ENCODE measurements at regions not wholly inside any gene's neighbourhood (a gene's known extent, or its start where the extent isn't known, plus 50 kb on each side); places are given as distances from the start of the nearest gene placed in this dataset.

- Histone ChIP-seq H3K9me3 (ENCODE audit: low read length) (no peaks in the 10 kb centered on the region), H3K79me2 (ENCODE audit: insufficient read depth, low read depth, low read length) (no peaks in the 10 kb centered on the region), H3K9me2 (ENCODE audit: insufficient read depth, low read length) (no peaks in the 10 kb centered on the region), H3K36me3 (ENCODE audit: insufficient read depth, low read length) (no peaks in the 10 kb centered on the region), H3K4me3 (ENCODE audit: low read depth, low read length, poor library complexity, severe bottlenecking) (no peak overlapping the region), H4K20me1 (ENCODE audit: insufficient read depth, low read length) (no peaks in the 10 kb centered on the region), H2AFZ (ENCODE audit: low read length) (no peak overlapping the region), H3K4me1 (ENCODE audit: insufficient read depth, low read length, poor library complexity, severe bottlenecking) (no peaks in the 10 kb centered on the region), H3K4me2 (ENCODE audit: low read length) (no peak overlapping the region), H3K27ac (ENCODE audit: low read depth, low read length, poor library complexity, severe bottlenecking) (no peak overlapping the region)
- ChIA-PET POLR2A (no interaction called here), CTCF (ENCODE audit: unreplicated experiment) (no interaction called here)
- TF ChIP-seq CTCF (conservative IDR thresholded peaks at IDR 0.05; ENCODE audit: low read length) (no peak), EZH2phosphoT487 (IDR thresholded peaks at IDR 0.05; ENCODE audit: borderline replicate concordance, low read depth, low read length) (no peak)
- no TSS peak for BruUV-seq (replicated peaks)
- no peak for DNase-seq (ENCODE audit: low spot score)
- intact Hi-C loops (cut with micrococcal nuclease; ENCODE audit: unreplicated experiment) = no loop called here
These were observed 94.0 kb downstream of the C1QL2 start for GRCh38 chr2:119064567-119064966.

GRCh38 chr2:119063177-119063576 lies 95.4 kb downstream of the C1QL2 start:
- CTCF ChIA-PET (ENCODE audit: unreplicated experiment) = no interaction called here
- no TSS peak for BruUV-seq (replicated peaks)
- H3K4me3 ChIP-seq (ENCODE audit: low read depth, low read length, poor library complexity, severe bottlenecking) = no peak overlapping the region

GRCh38 chr2:119062652-119063051 lies 95.9 kb downstream of the C1QL2 start:
- no peaks in the 10 kb centered on the region for H3K36me3 ChIP-seq (ENCODE audit: insufficient read depth, low read length)
- no peak for DNase-seq (ENCODE audit: low spot score)
- intact Hi-C loops (cut with micrococcal nuclease; ENCODE audit: unreplicated experiment) = no loop called here
- ChIA-PET POLR2A (no interaction called here), CTCF (ENCODE audit: unreplicated experiment) (no interaction called here)
- no peaks in the 10 kb centered on the region for H3K79me2 ChIP-seq (ENCODE audit: insufficient read depth, low read depth, low read length)
- BruUV-seq (replicated peaks) = no TSS peak
- H3K27ac ChIP-seq (ENCODE audit: low read depth, low read length, poor library complexity, severe bottlenecking) = no peak overlapping the region
- no peaks in the 10 kb centered on the region for H3K9me3 ChIP-seq (ENCODE audit: low read length)
- H2AFZ ChIP-seq (ENCODE audit: low read length) = no peak overlapping the region
- no peaks in the 10 kb centered on the region for H3K9me2 ChIP-seq (ENCODE audit: insufficient read depth, low read length)
- no peak overlapping the region for H3K4me2 ChIP-seq (ENCODE audit: low read length)
- no peak overlapping the region for H3K4me3 ChIP-seq (ENCODE audit: low read depth, low read length, poor library complexity, severe bottlenecking)
- no peaks in the 10 kb centered on the region for H4K20me1 ChIP-seq (ENCODE audit: insufficient read depth, low read length)
- TF ChIP-seq EZH2phosphoT487 (IDR thresholded peaks at IDR 0.05; ENCODE audit: borderline replicate concordance, low read depth, low read length) (no peak), CTCF (conservative IDR thresholded peaks at IDR 0.05; ENCODE audit: low read length) (no peak)
- H3K4me1 ChIP-seq (ENCODE audit: insufficient read depth, low read length, poor library complexity, severe bottlenecking) = no peaks in the 10 kb centered on the region

More at GRCh38 chr2:119063177-119063576, 95.4 kb downstream of the C1QL2 start:
- intact Hi-C loops (cut with micrococcal nuclease; ENCODE audit: unreplicated experiment) = no loop called here
- Histone ChIP-seq H3K9me2 (ENCODE audit: insufficient read depth, low read length) (no peaks in the 10 kb centered on the region), H3K27ac (ENCODE audit: low read depth, low read length, poor library complexity, severe bottlenecking) (no peak overlapping the region), H3K9me3 (ENCODE audit: low read length) (no peaks in the 10 kb centered on the region), H3K4me2 (ENCODE audit: low read length) (no peak overlapping the region), H3K79me2 (ENCODE audit: insufficient read depth, low read depth, low read length) (no peaks in the 10 kb centered on the region), H4K20me1 (ENCODE audit: insufficient read depth, low read length) (no peaks in the 10 kb centered on the region), H3K36me3 (ENCODE audit: insufficient read depth, low read length) (no peaks in the 10 kb centered on the region), H2AFZ (ENCODE audit: low read length) (no peak overlapping the region), H3K4me1 (ENCODE audit: insufficient read depth, low read length, poor library complexity, severe bottlenecking) (no peaks in the 10 kb centered on the region)
- POLR2A ChIA-PET = no interaction called here
- no peak for DNase-seq (ENCODE audit: low spot score)
- TF ChIP-seq EZH2phosphoT487 (IDR thresholded peaks at IDR 0.05; ENCODE audit: borderline replicate concordance, low read depth, low read length) (no peak), CTCF (conservative IDR thresholded peaks at IDR 0.05; ENCODE audit: low read length) (no peak)

Data from OCI-LY7 (cell line).